K562 (cell line): ENCODE measurements at regions not wholly inside any gene's neighbourhood (a gene's known extent, or its start where the extent isn't known, plus 50 kb on each side); places are given as distances from the start of the nearest gene placed in this dataset.

Experiments
- ATAC-seq: fragments of 200-7000 bp; cut with Tn5 transposase; 3 replicates; pipeline ENCODE4 v1.9.1; 2020; ENCODE audit warnings: moderate library complexity
- BruUV-seq: library from RNA; stranded (reverse); fragments of 400-500 nt; replicated peaks from 2 replicates; lab custom pipeline; 2021; lab: Mats Ljungman, UMichigan
- CTCF ChIA-PET: fragments of 300-600 bp; formaldehyde crosslinking; extraction: SDS; loops from one replicate; lab custom pipeline; 2021; ENCODE audit warnings: low intra/inter-chr PET ratio; lab: Yijun Ruan, JAX
- POLR2A ChIA-PET: fragments of 300-600, 350-650 bp; sonication (Branson Sonifier 250); formaldehyde crosslinking; extraction: SDS; loops from one replicate; lab custom pipeline; 2021; ENCODE audit warnings: antibody characterized with exemption, inconsistent platforms; lab: Yijun Ruan, JAX
- DNase-seq, 4 experiments: peaks; one replicate each; pipeline versions ENCODE4 v3.0.0 to v3.0.0-alpha.2; 2011 to 2018; ENCODE audit warnings: low spot score in 3 of 4, mixed read lengths in 3 of 4; ENCODE audit errors: extremely low read depth in 1 of 4
- FAIRE-seq: peaks from 2 replicates; lab custom pipeline; 2011; peaks lifted over from hg19 to GRCh38; lab: Jason Lieb, UNC
- H2AFZ ChIP-seq: 2 replicates; pipeline ENCODE4 v1.6.0; 2011; ENCODE audit warnings: low read depth, low read length, control low read depth, inconsistent platforms
- H3K27ac ChIP-seq: fragments of 200-600 bp; 3 replicates; pipeline ENCODE4 v1.8.0; 2011; ENCODE audit warnings: low read depth, mild to moderate bottlenecking, control low read depth, inconsistent platforms, low read length, moderate library complexity, mixed read lengths; ENCODE audit errors: extremely low read depth
- H3K27me3 ChIP-seq, 2 experiments: fragments of 300-600 bp in 1 of 2; 2 replicates in 1 of 2; 3 replicates in 1 of 2; pipeline versions ENCODE4 v1.6.0 to v1.8.0; 2011; ENCODE audit warnings: inconsistent platforms in 2 of 2, low read length in 2 of 2, mild to moderate bottlenecking in 1 of 2, mixed read lengths in 1 of 2, moderate library complexity in 1 of 2; ENCODE audit not compliant: control insufficient read depth in 2 of 2, insufficient read depth in 2 of 2
- H3K36me3 ChIP-seq: fragments of 300-600 bp; 3 replicates; pipeline ENCODE4 v1.8.0; 2011; ENCODE audit warnings: mild to moderate bottlenecking, low read length, inconsistent platforms; ENCODE audit not compliant: control insufficient read depth, insufficient read depth
- H3K4me1 ChIP-seq, 2 experiments: fragments of 200-600 bp in 1 of 2; replicated peaks in 1 of 2; 2 replicates in 1 of 2; 3 replicates in 1 of 2; pipeline versions ENCODE4 v1.5.1 to v1.8.0; 2011; ENCODE audit warnings: inconsistent platforms in 2 of 2, low read length in 2 of 2, mild to moderate bottlenecking in 1 of 2, mixed read lengths in 1 of 2, moderate library complexity in 1 of 2; ENCODE audit not compliant: control insufficient read depth in 2 of 2, insufficient read depth in 2 of 2
- H3K4me2 ChIP-seq: 2 replicates; pipeline ENCODE4 v1.6.1; 2011; ENCODE audit warnings: low read length, control low read depth, inconsistent platforms, mixed read lengths; ENCODE audit not compliant: insufficient read depth
- H3K4me3 ChIP-seq: fragments of 200-600 bp; sonication (generic), shearing (Covaris generic); 2 replicates; pipeline ENCODE4 v1.5.1; 2016; ENCODE audit warnings: control low read depth, inconsistent platforms
- H3K79me2 ChIP-seq: fragments of 200-600 bp; 3 replicates; pipeline ENCODE4 v1.8.0; 2011; ENCODE audit warnings: low read length, inconsistent platforms; ENCODE audit not compliant: control insufficient read depth, insufficient read depth
- H3K9ac ChIP-seq, 2 experiments: 2 replicates each; pipeline versions ENCODE4 v1.6.0 to v1.6.1; 2011; ENCODE audit warnings: low read depth in 2 of 2, low read length in 2 of 2, control low read depth in 1 of 2, inconsistent platforms in 1 of 2, mild to moderate bottlenecking in 1 of 2, mixed read lengths in 1 of 2; ENCODE audit not compliant: insufficient read depth in 1 of 2
- H3K9me1 ChIP-seq: one replicate; pipeline ENCODE4 v1.6.0; 2011; ENCODE audit warnings: inconsistent platforms, mild to moderate bottlenecking, low read length, moderate library complexity; ENCODE audit not compliant: control insufficient read depth, insufficient read depth
- H3K9me3 ChIP-seq: replicated peaks from 2 replicates; pipeline ENCODE4 v1.5.1; 2011; ENCODE audit warnings: low read depth, low read length, inconsistent platforms; ENCODE audit not compliant: control insufficient read depth, insufficient read depth
- H4K20me1 ChIP-seq: replicated peaks from 2 replicates; pipeline ENCODE4 v1.6.1; 2011; ENCODE audit warnings: low read length, inconsistent platforms, mixed read lengths; ENCODE audit not compliant: control insufficient read depth, insufficient read depth
- C11orf30 ChIP-seq: fragments of 450-650 bp; IDR thresholded peaks from 2 replicates; pipeline ENCODE4 v1.6.1; 2016; ENCODE audit warnings: low read depth, mild to moderate bottlenecking
- GTF2F1 ChIP-seq: IDR thresholded peaks from 2 replicates; pipeline ENCODE4 v1.6.1; 2011; ENCODE audit warnings: low read depth, low read length, improper control_type of control experiment
- MAFF ChIP-seq: IDR thresholded peaks from 2 replicates; pipeline ENCODE4 v1.6.1; 2012; ENCODE audit warnings: low read length, improper control_type of control experiment
- MAFG ChIP-seq: fragments of 450-650 bp; conservative IDR thresholded peaks from 2 replicates; pipeline ENCODE4 v1.6.1; 2016; ENCODE audit warnings: missing genetic modification characterization, missing compliant biosample characterization
- MLX ChIP-seq, 2 experiments: fragments of 450-650 bp in 1 of 2; sonication (generic) in 1 of 2; formaldehyde crosslinking; conservative IDR thresholded peaks; 2 replicates each; pipeline versions ENCODE4 v1.4.0 to v1.8.1; 2020 to 2022; ENCODE audit warnings: mild to moderate bottlenecking in 1 of 2, missing genetic modification reagents in 1 of 2
- SMARCA4 ChIP-seq: fragments of 450-650 bp; IDR thresholded peaks from 2 replicates; pipeline ENCODE4 v1.6.1; 2016
- TOE1 ChIP-seq, 2 experiments: fragments of 450-650 bp in 1 of 2; sonication (generic) in 1 of 2; formaldehyde crosslinking in 1 of 2; IDR thresholded peaks; 2 replicates each; pipeline versions ENCODE4 v1.7.1 to v1.8.0; 2016 to 2022; ENCODE audit warnings: borderline replicate concordance in 2 of 2, mild to moderate bottlenecking in 2 of 2, antibody characterized with exemption in 1 of 2, inconsistent platforms in 1 of 2, low read depth in 1 of 2, missing genetic modification reagents in 1 of 2, moderate library complexity in 1 of 2
- ZBTB34 ChIP-seq: fragments of 250-450 bp; sonication (Bioruptor Pico); IDR thresholded peaks from 2 replicates; pipeline ENCODE4 v1.8.0; 2021; ENCODE audit warnings: mild to moderate bottlenecking, moderate library complexity
- ZNF12 ChIP-seq: sonication (generic); formaldehyde crosslinking; IDR thresholded peaks from 2 replicates; pipeline ENCODE4 v1.4.0; 2020; ENCODE audit warnings: mild to moderate bottlenecking, missing genetic modification reagents
- ZNF316 ChIP-seq: fragments of 450-650 bp; IDR thresholded peaks from 2 replicates; pipeline ENCODE4 v1.6.1; 2016
- in situ Hi-C: fragments of 300-500 bp; cut with MboI; formaldehyde crosslinking; loops from 4 replicates; pipeline ENCODE4 v1.15.0; 2018; ENCODE audit warnings: inconsistent platforms, mixed read lengths
- intact Hi-C: fragments of 100-400 bp; cut with micrococcal nuclease; formaldehyde crosslinking; loops from 2 replicates; pipeline ENCODE4 v1.14.2; 2022
- TF ChIP-seq, protein P1 (sequence below): fragments of 250-450 bp; sonication (Bioruptor Pico); IDR thresholded peaks from 2 replicates; pipeline ENCODE4 v1.5.0; 2021

DNA sequence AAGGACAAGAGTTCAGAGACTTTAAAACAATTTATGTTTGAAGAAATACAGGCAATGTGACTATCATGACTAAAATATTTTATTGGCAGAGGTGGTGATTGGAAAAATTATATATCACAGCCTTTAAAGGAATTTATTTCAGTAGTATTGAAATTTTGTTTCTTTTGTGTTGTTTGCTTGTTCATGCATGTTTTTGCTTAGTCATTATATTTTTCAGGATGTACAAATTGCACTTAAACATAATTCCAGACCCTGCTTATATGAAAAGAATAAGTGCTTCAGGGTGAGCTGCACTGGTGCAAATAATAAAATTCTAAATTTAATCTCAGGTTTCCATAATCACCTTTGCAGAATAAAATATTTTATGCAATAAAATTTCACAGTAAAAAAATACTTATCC, 283.3 kb downstream of the PPP1R3A start:
- Histone ChIP-seq H3K4me1 (no peaks in the 10 kb centered on the region), H3K9me3 (0 out of 2 replicates have a peak, but pooled peaks cover 2% of the 10 kb centered on the region), H3K4me3 (no peak overlapping the region), H3K9me1 (no peaks in the 10 kb centered on the region), H3K36me3 (no peaks in the 10 kb centered on the region), H3K27me3 (no peaks in the 10 kb centered on the region), H3K4me2 (no peak overlapping the region), H3K79me2 (no peaks in the 10 kb centered on the region), H3K27ac (no peak overlapping the region), H3K9ac (no peak overlapping the region), H2AFZ (no peak overlapping the region), H4K20me1 (no peaks in the 10 kb centered on the region)
- ChIA-PET CTCF (no interaction called here), POLR2A (no interaction called here)
- ATAC-seq (no peak), FAIRE-seq (no peak), DNase-seq (no peak)
- in situ Hi-C loops (no loop called here), intact Hi-C loops (no loop called here)
- TF ChIP-seq MAFG (tag) (peak; percentile 55), GTF2F1 (no peak), ZNF12 (CRISPR knock-in tag) (no peak), C11orf30 (peak; percentile 47; the same call in 1 of the 2 replicates), MLX (CRISPR knock-in tag; conservative IDR thresholded peaks at IDR 0.05) (no peak), TOE1 (IDR thresholded peaks at IDR 0.05; ENCODE audit: borderline replicate concordance) (no peak), TOE1 (CRISPR knock-in tag; IDR thresholded peaks at IDR 0.05; ENCODE audit: borderline replicate concordance, low read depth) (no peak), ZNF316 (peak; percentile 71), MAFF (peak; percentile 47), ZBTB34 (CRISPR knock-in tag) (no peak), SMARCA4 (no peak)
- TF ChIP-seq, protein P1, sequence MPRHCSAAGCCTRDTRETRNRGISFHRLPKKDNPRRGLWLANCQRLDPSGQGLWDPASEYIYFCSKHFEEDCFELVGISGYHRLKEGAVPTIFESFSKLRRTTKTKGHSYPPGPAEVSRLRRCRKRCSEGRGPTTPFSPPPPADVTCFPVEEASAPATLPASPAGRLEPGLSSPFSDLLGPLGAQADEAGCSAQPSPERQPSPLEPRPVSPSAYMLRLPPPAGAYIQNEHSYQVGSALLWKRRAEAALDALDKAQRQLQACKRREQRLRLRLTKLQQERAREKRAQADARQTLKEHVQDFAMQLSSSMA (CRISPR knock-in tag): no peak
- BruUV-seq: no TSS peak
